Stimulated activated CD4-positive, alpha-beta T cell treated with anti-CD3 and anti-CD28 coated beads, Interleukin-1b, Interleukin-23, amount 100 ng/mL, for 1 hour (primary cell): ENCODE measurements at regions not wholly inside any gene's neighbourhood (a gene's known extent, or its start where the extent isn't known, plus 50 kb on each side); places are given as distances from the start of the nearest gene placed in this dataset.
"Not testable (repeated sequence)": the region's sequence is repeated elsewhere in the genome, so short reads cannot be mapped to it uniquely, and the experiment has no call there.

Experiments used
- DNase-seq, 2 donors: peaks; one replicate each; pipeline ENCODE4 v3.0.0-alpha.2; 2020; ENCODE audit warnings: low read depth in 2 of 2

GRCh38 chr10:10684972-10685371, 332.7 kb upstream of the CELF2 start:
- no peak for DNase-seq

GRCh38 chr10:10685566-10685965, 332.1 kb upstream of the CELF2 start:
- DNase-seq: no peak

- DNase-seq: no peak
Measured at GRCh38 chr10:10687751-10688150, 329.9 kb upstream of the CELF2 start.

- no peak for DNase-seq
Measured at GRCh38 chr10:10699427-10699826, 318.2 kb upstream of the CELF2 start.

DNA sequence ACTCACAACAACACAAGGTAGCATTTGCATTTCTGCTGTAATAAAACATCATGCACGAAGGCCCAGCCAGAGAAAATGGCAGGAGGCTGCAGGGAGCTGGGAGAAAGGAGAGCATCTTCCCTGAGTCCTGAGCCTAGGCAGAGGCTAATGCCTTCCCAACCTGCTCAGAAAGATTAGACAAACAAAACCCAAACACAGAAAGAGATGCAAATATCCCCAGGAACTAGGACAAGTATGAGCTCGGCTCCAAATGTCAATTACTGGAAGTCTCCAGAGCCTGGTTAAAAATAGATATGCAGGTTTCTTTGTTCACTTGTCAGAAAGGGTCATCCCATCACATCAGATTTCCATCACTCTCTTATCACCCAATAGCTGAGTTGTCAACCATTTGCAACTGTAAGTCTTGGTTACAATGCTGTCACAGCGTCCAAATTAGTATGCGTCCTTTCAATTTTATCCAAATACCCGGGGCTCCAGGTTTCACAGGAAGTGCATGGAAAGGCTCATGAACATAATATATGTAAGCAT, 316.5 kb upstream of the CELF2 start:
- DNase-seq: no peak

GRCh38 chr10:10702211-10702610, 315.5 kb upstream of the CELF2 start:
- no peak for DNase-seq

DNA sequence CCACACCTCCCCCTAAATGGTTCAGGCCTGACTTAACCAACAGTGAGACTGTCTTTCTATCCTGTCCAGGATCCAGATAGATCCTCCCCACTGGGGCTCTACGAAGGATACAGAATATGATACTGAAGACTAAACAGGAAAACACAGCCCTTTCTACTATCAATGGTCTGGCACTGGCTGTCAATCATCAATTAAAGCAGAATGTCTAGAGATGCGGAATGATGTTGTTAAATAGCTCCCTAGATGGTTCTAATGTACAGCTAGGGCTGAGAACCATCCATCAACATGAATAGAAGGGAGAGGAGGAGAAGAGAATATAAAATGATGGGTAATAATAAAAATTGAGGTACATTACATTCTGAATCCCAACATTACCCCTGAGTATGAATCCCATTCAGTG, 314.3 kb upstream of the CELF2 start:
- DNase-seq: no peak

GRCh38 chr10:10712155-10712704, 305.4 kb upstream of the CELF2 start:
- DNase-seq: no peak

- no peak for DNase-seq
Measured at GRCh38 chr10:10714327-10714726, 303.3 kb upstream of the CELF2 start.

GRCh38 chr10:10716972-10717371, 300.7 kb upstream of the CELF2 start:
- DNase-seq: no peak

- no peak for DNase-seq
Measured at GRCh38 chr10:10722422-10722821, 295.2 kb upstream of the CELF2 start.

DNA sequence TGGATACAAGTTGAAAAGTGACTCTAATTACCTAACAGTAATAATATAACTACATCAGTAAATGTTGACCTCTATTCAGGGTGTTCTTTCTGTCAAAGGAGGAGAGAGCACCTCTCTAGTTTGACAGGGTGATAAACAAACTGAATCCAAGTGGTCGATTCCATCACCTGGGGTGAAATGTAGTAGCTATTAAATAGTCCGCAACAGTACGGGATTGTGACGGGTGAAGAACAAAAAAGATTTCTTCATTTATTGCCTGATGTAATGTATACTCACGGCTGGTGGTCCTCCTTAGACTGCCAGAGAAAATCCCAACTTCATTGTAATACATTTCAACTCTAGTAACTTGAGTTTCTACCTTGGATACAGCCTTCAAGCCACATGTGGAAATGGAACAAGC, 292.5 kb upstream of the CELF2 start:
- DNase-seq: no peak

GRCh38 chr10:10726101-10726500, 291.6 kb upstream of the CELF2 start:
- no peak for DNase-seq

DNA sequence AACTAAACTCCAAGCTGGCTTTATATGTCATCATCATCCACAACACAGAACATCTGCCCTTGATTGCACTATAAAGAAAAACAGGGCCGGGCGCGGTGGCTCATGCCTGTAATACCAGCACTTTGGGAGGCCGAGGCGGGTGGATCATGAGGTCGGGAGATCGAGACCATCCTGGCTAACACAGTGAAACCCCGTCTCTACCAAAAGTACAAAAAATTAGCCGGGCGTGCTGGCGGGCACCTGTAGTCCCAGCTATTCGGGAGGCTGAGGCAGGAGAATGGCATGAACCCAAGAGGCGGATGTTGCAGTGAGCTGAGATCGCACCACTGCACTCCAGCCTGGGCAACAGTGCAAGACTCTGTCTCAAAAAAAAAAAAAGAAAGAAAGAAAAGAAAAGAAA, 290.3 kb upstream of the CELF2 start:
- not testable (repeated sequence) for DNase-seq

DNA sequence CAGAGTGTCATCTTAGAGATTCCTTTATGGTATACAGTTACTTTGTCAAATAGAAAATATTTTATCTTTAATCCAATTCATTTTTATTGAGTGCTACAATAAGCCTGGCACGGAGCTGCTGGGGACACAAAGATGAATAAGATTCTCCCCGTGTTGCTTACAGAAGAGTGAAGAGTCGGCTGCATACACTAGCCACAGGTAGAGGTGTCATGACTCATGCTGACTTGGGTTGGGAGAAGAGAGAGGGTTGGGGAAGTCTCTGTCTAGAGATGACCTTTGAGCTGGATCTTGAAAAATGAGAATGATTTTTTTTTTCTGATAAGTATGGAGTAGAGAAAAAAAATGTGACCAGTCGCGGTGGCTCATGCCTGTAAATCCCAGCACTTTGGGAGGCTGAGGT, 289.9 kb upstream of the CELF2 start:
- DNase-seq: no peak

DNA sequence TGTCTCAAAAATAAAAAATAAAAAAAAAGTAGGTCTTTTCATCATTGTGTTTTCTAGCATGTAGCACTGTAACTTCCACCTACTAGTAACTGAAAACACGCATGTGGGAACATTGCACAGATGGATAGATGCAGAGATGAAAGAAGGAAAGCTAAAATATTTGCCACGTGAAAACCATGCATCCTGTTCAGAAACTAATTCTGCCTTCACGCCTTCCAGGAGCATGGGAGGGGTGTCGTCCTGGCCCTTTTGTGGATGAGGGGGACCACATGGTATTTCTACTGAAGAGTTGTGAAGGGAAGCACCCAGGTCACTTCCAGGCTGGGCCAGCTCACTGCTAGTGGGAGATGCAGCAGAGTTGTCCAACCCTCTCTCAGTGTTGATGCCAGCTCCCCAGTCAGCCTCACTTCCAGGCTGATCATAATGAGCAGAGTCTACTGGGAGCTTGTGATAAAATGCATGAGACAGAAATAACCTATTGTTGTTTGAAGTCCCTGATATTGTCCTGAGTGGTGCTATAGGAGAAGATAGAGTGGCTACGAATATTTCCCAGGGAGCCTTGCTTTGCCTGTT, 287.1 kb upstream of the CELF2 start:
- DNase-seq: no peak

- DNase-seq: no peak
Measured at GRCh38 chr10:10731366-10731765, 286.3 kb upstream of the CELF2 start.

- DNase-seq: no peak
Measured at GRCh38 chr10:10734356-10735064, 283.2 kb upstream of the CELF2 start.

DNA sequence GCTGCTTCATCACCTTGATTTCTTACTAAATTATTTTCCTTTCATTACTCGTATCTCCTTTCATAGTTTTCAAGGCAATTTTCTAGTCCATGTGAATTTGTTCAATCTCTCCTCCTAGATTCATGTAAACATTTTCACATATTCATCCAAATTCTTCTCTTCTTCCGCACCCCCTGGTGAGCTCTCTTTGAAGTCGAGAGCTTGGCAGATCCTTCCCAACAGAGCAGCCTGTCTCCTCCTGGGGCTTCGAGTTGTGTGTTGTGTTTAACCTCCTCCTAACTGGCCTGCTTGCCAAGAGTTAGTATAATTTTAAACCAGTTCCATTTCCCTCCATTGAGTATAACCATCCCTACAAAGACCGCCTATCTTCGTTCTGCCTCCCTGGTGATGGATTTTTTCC, 272.4 kb upstream of the CELF2 start:
- DNase-seq: no peak

DNA sequence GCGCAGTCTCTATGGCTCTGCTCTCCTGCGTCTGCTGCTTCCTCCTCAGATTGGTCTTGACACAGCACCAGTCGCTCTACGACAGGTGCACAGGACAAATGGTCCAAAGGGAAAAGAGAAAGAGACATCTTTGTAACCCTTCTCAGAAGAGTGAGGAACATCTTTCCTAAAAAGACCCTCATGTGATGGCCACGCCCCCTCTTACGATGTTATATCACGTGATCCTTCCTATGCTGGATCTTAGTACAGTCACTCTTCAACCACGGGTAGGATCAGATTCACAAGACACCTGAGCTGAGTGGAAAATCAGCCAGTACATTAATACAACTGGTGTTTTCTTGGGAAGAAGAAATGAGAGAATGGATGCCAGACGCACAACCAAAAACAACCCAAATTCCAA, 262.2 kb upstream of the CELF2 start:
- DNase-seq: no peak

GRCh38 chr10:10758306-10758705, 259.4 kb upstream of the CELF2 start:
- no peak for DNase-seq

DNA sequence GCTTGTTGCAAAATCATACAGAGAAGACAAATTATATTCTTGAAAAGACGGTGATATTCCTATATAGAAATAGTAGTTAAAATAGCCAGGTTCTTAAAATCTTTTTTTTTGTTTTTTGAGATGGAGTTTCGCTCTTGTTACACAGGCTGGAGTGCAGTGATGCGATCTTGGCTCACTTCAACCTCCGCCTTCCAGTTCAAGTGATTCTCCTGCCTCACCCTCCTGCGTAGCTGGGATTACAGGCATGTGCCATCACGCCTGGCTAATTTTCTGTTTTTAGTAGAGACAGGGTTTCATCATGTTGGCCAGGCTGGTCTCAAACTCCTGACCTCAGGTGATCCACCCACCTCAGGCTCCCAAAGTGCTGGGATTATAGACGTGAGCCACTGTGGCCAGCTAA, 257.9 kb upstream of the CELF2 start:
- DNase-seq: not testable (repeated sequence)

DNA sequence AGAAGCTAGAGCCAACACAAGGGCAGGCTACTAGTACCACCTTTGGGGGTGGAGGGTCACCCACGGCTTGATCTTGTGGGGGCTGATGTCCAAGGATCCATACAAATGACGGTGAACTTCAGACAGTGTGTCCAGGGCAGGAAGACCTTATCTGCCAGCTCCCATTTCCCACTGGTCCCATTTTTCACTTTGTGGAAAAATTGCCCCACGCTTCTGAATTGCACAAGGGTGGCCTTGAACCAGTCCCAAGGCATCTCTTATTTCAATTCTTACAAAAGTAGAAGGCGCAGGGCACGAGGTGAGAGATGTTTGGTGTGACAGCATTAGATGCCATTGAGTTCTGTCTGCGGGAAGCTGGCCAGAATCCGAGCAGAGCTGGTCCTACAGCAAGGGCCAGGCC, 252.7 kb upstream of the CELF2 start:
- no peak for DNase-seq
